BE2C (cell line): ENCODE measurements at regions not wholly inside any gene's neighbourhood (a gene's known extent, or its start where the extent isn't known, plus 50 kb on each side); places are given as distances from the start of the nearest gene placed in this dataset.

Source experiments
- DNase-seq: peaks from one replicate; pipeline ENCODE4 v3.0.0-alpha.2; 2020
- H3K27me3 ChIP-seq: fragments of 250-450 bp; sonication (Bioruptor Pico); 2 replicates; pipeline ENCODE4 v1.5.1; 2020; ENCODE audit warnings: mild to moderate bottlenecking
- H3K36me3 ChIP-seq: fragments of 250-450 bp; sonication (Bioruptor Pico); 2 replicates; pipeline ENCODE4 v1.5.1; 2020; ENCODE audit warnings: mild to moderate bottlenecking
- H3K4me1 ChIP-seq: fragments of 250-450 bp; sonication (Bioruptor Pico); 2 replicates; pipeline ENCODE4 v1.5.1; 2020
- H3K4me3 ChIP-seq: 2 replicates; pipeline ENCODE4 v1.5.1; 2011; ENCODE audit warnings: low read depth, low read length
- H3K9me3 ChIP-seq: fragments of 250-450 bp; sonication (Bioruptor Pico); 2 replicates; pipeline ENCODE4 v1.5.1; 2020
- TF ChIP-seq, protein P1 (sequence below): IDR thresholded peaks from 2 replicates; pipeline ENCODE4 v1.5.1; 2012; ENCODE audit warnings: mild to moderate bottlenecking, low read depth, low read length

DNA sequence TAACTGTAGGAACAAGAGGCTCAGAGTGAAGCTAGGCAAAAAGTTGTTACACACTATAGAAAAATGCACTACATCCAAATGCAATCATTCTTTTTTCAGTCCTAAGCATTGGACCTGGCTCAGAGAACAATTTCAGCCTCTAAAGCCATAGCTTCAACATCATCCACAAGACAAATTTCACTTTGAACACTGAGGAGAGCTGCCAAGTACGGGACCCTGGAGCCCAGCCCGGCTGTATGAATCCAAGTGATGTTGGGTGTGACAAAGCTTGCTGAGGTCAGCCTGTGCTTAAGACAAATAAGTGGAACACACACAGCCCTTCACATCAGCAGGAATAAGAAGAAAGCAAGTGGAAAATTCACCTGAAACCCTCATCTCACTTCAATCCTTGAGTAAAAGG, 233.1 kb upstream of the PFKP start:
- Histone ChIP-seq H3K36me3 (no peaks in the 10 kb centered on the region), H3K4me1 (no peaks in the 10 kb centered on the region), H3K27me3 (no peaks in the 10 kb centered on the region), H3K4me3 (no peak overlapping the region), H3K9me3 (no peaks in the 10 kb centered on the region)
- no peak for DNase-seq
- TF ChIP-seq, protein P1, sequence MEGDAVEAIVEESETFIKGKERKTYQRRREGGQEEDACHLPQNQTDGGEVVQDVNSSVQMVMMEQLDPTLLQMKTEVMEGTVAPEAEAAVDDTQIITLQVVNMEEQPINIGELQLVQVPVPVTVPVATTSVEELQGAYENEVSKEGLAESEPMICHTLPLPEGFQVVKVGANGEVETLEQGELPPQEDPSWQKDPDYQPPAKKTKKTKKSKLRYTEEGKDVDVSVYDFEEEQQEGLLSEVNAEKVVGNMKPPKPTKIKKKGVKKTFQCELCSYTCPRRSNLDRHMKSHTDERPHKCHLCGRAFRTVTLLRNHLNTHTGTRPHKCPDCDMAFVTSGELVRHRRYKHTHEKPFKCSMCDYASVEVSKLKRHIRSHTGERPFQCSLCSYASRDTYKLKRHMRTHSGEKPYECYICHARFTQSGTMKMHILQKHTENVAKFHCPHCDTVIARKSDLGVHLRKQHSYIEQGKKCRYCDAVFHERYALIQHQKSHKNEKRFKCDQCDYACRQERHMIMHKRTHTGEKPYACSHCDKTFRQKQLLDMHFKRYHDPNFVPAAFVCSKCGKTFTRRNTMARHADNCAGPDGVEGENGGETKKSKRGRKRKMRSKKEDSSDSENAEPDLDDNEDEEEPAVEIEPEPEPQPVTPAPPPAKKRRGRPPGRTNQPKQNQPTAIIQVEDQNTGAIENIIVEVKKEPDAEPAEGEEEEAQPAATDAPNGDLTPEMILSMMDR, result no peak

DNA sequence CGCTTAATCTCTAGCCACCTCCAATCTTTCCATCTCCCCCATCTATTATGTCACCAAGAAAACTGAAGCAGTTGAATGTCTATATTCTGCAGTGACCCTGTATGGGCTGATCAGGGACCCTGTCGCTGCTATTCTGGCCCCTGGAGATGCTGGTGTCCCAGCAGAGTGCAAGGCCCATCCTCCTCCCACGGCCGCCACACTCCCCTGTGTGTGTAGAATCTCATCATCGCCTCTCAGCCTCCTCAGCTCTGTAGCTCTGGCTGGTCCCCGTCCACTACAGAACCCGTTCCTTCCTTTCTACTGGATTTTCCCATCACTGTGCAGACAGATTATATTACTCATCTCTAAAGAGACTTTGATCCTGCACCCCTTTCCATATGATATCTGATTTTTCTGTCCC, 235.8 kb upstream of the PFKP start:
- Histone ChIP-seq H3K27me3 (no peaks in the 10 kb centered on the region), H3K9me3 (no peaks in the 10 kb centered on the region), H3K36me3 (no peaks in the 10 kb centered on the region), H3K4me3 (no peak overlapping the region), H3K4me1 (no peaks in the 10 kb centered on the region)
- TF ChIP-seq, protein P1, result no peak
- DNase-seq, result no peak

DNA sequence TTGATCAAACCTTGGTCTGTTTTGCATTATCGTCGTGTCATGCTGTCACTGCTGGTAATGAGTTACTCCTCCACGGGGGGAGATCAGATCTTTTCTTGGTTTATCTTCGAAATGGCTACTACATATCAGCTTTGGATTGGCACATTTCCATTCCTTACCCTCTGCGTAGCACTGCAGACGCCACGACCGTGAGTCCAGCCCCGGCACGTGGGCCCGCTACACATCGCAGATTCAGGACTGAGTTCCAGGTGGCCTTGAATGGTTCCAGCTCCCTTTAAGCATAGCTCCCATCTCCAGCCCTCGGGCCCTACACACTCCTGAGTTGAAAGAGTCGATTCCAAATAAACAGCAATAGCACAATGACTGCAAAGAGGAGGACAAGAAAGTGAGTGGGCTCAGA, 238.6 kb upstream of the PFKP start:
- no peaks in the 10 kb centered on the region for H3K27me3 ChIP-seq
- H3K9me3 ChIP-seq, result no peaks in the 10 kb centered on the region
- TF ChIP-seq, protein P1, result no peak
- H3K4me1 ChIP-seq, result no peaks in the 10 kb centered on the region
- H3K4me3 ChIP-seq, result no peak overlapping the region
- no peak for DNase-seq
- no peaks in the 10 kb centered on the region for H3K36me3 ChIP-seq

DNA sequence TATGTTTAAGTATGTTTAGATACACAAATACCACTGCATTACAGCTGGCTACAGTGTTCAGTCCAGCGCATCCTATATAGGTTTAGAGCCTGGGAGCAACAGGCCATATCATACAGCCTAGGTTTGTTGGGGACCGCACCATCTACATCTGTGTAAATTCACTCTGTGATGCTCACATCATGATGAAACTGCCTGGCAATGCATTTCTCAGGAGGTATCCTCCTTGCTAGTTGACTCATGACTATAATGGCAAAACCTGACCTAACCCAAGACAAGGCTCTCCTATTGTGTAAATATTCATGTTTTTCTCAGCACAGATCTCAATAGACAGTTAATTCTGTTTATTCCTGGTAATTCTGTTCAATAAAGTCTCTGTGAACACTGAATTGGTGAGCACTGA, 240.7 kb upstream of the PFKP start:
- H3K4me3 ChIP-seq, result no peak overlapping the region
- no peaks in the 10 kb centered on the region for H3K4me1 ChIP-seq
- no peaks in the 10 kb centered on the region for H3K36me3 ChIP-seq
- no peak for DNase-seq
- H3K27me3 ChIP-seq, result no peaks in the 10 kb centered on the region
- TF ChIP-seq, protein P1, result no peak
- no peaks in the 10 kb centered on the region for H3K9me3 ChIP-seq

DNA sequence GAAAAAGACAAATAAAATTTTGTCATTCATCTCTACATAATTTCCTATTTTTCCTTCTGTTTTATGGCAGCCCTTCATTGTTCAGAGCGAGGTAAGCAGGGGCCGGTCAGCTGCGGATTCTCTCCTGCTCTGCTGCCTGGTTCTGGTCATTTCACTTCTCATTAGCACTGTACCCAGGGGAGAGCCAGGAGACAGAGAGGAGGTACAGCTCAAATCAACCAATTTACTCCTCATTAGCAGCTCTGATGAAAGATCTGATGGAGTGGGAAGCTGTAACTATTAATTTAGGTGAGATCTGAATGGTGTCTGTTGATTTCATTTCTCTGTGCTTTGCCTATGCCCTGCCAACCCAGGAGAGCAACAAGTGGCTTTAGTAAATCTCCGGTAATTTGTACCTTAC, 241.5 kb upstream of the PFKP start:
- TF ChIP-seq, protein P1, result no peak
- DNase-seq, result no peak
- Histone ChIP-seq H3K4me3 (no peak overlapping the region), H3K4me1 (no peaks in the 10 kb centered on the region), H3K9me3 (no peaks in the 10 kb centered on the region), H3K36me3 (no peaks in the 10 kb centered on the region), H3K27me3 (no peaks in the 10 kb centered on the region)

DNA sequence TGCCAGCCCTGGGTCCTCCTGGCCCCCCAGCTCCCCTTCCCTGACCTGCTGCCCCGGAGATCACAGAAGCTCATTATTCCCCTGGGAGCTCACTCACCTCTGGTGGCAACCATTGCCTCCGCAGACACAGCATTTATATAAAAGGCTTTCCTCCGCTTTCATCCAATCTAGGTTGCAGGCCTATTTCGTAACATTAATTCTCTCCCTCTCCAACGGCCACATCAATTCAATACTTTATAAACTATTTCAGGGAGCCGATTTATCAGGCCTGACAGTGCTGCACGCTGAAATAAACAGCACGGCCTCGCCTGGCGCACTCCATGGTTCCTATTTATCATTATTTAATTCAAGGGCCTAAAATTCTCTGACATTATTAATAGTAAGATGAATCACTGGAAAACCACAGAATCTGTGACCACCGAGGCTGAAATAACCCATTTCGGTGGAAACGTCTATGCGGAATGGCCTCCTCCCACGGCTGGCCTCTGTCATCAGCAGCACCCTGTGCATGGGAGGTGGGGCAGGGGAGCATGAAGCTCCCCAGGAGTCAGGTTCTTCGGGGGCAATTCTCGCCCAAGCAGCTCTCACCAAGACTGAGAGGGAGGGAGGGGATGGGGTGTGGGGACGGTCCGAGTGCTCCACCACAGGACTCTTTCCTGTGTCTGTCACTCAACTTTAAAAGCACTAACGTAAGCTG, 249.3 kb upstream of the PFKP start:
- TF ChIP-seq, protein P1, result no peak
- Histone ChIP-seq H3K27me3 (no peaks in the 10 kb centered on the region), H3K4me1 (no peaks in the 10 kb centered on the region), H3K9me3 (no peaks in the 10 kb centered on the region), H3K4me3 (no peak overlapping the region), H3K36me3 (no peaks in the 10 kb centered on the region)
- no peak for DNase-seq
